Posterior cingulate gyrus (tissue), 11 donors: ENCODE measurements at regions not wholly inside any gene's neighbourhood (a gene's known extent, or its start where the extent isn't known, plus 50 kb on each side); places are given as distances from the start of the nearest gene placed in this dataset.
A peak's percentile ranks its signal among the peaks of the same experiment; 100 is the strongest.

ENCODE experiments used
- DNase-seq, 10 donors: peaks; one replicate each; pipeline versions ENCODE4 v3.0.0 to v3.0.0-alpha.2; 2020 to 2021; ENCODE audit warnings: mixed read lengths in 3 of 10
- intact Hi-C: fragments of 100-400 bp; cut with DNase I; formaldehyde crosslinking; loops from one replicate; pipeline ENCODE4 v1.15.1; 2023

DNA sequence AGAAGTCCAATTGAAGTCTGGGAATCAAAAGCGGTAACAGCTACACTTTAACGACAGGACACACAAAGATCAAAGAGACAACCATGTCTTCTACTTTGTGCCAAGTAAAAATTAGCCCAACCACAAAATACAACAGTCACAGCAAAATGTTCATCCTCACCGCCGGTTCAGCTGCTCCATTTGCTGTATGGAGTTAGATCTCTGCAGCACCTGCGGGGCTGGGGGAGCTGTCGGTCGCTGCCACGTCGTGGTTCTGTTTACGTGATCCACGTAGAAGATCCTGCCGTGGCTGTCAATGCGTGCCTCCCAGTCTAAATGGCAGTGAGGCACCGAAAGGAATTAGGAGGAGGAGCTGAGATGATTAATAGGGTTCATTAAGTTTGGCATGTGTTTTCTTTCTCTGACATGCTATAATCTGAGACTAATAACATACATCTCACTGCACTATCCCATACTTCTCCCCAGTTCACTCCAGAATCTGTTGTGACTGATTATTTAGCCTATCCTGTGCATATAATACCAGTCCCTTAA is 136.5 kb upstream of the STK17B start:
- no peak for DNase-seq
- intact Hi-C loops = loop anchor here (10.0 kb wide), 1 partner anchor 137 kb away; no protein-coding TSS in a partner anchor

DNA sequence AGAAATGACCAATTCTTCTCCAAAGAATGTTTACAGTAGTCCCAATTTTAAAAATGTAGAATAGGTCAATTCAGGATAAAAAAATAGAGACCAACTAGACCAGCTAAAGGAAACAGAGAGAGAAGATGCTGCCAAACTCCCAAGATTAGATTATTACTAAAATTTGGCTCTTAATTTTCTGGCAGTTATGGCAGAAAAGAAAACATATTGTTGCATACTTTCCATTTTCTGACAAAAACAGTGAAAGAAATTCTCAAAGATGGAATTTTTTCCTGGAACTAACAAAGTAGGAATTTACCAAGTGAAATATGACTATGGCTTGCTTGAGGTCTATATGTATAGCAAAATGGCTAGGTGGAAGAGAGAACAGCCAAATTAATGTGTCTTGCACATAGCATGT is 138.3 kb upstream of the STK17B start:
- intact Hi-C loops = loop anchor here (10.0 kb wide), 1 partner anchor 135 kb away; no protein-coding TSS in a partner anchor
- DNase-seq = no peak

DNA sequence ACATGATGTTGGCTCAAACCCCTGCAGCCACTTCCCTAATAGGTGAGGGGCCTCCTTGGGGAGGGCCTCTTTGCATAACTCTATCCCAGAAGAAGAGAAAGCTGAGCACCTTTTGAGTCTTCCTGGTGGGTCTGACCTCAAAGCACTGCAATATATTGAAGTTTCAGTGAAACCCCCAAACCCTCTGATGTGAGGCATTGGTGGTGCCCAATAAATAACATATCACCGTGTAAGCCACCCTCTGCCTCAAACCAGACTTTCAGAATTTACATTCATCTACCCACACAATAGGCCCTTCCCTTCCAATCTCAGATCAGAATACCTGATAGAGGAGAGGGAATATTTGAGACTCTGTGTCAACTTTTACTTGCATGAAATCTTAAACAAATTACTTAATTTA is 142.8 kb upstream of the STK17B start:
- intact Hi-C loops = no loop called here
- no peak for DNase-seq

DNA sequence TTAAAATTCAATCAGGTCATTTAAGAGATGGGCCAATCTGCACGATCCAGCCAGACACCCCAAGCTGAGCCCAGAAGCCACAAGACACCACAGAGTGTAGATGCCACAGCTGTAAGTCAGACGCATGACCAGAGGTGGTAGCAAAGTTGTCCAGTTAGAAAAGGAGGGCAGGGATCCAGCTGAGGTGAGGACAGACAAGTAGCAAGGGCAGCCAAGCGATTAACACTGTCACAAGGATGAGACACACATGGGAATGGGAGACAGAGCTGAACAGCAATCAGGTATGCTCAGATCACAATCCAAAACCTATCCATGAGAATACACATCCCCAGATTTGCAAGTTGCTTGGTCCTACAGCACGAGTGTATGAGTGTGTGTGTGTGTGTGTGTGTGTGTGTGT is 143.4 kb upstream of the STK17B start:
- DNase-seq = no peak
- intact Hi-C loops = no loop called here

DNA sequence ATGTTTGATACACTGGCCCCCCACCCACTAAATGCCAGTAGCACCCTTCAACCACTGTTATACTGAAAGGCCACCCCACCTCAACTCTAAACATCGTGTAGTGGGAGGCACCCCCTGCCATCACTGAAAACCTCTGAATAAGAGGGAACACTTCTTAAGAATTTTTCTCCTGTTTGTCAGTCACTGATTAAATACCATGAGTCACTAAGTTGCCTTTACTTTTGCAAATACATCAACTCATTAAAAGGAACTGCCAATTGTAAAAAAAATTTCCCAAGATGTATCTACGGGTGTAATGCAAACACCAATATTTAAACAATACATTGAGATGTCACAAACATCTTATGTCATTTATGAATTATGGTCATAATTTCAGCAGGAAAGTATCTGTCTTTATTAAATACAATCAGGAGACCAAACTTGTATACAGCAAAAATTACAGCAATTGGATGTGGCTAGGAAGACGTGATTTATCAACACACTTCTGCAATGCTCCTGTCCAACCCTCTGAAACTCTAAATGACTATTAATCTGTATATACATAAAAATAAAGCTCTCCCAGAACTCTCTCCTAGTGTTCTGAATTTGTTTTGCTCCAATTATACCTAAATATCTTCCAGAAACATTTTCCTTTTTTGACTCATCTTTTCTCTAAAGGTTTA is 144.1 kb upstream of the STK17B start:
- DNase-seq = no peak
- intact Hi-C loops = no loop called here

DNA sequence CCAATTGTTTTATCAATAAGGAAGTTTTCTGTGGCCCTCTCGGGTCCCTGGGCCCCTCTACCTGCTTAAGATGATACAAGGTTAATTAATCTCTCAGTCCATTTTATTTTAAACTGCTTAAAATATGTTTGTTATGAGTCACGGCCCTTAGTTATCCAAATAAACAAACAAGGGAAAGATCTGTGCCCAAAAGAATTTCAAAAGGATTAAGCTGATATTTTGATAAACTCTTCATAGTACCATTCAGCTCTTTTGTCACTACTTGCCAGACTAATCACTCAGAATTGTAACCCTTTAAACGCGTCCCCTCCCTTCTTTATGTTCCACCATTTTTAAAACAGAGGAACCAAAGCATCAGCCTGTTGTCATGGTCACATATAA is 144.7 kb upstream of the STK17B start:
- intact Hi-C loops = no loop called here
- no peak for DNase-seq

DNA sequence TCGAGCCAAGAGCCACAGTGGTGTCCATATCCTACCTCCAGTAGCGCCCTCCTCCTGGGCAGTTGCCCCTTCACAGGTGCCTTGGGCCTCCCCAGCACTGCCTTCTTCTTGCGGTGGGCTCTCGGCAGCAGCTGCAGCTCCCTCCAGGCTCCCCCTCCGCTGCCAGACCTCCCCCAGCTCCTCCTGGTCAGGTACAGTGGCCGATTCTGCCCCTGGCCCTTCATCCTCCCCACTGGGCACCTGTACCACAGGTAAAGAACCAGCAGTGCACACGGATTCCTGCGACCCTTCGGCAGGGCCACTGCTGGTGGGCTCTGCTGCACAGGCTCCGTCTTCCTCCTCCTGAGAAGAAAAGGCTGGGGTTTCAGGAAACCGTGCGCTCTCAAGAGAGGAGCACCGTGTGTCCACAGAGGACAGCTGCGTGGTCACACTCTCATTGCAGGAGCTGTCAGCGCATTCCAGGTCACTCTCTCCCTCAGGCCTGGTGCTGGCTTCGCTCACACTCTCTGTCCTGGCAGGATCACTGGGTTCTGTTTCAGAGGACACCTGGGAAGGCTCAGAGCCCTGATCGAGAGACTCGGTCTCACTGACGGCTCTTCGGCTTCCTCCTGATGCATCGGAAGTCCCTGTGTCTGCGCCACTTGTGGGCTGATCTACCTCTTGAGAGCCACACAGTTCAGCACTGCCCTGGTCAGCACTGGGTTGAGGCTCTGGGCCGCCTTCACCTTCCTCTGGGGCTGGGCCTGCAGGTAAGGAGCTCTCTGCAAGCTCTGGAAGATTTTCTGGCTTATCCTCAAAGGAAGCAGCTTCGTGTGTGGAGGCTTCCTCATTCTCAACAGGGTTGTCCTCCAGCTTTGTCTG is 147.4 kb upstream of the STK17B start:
- intact Hi-C loops = no loop called here
- peak in 2 of 10 donors; percentile 65 to 67 for DNase-seq

DNA sequence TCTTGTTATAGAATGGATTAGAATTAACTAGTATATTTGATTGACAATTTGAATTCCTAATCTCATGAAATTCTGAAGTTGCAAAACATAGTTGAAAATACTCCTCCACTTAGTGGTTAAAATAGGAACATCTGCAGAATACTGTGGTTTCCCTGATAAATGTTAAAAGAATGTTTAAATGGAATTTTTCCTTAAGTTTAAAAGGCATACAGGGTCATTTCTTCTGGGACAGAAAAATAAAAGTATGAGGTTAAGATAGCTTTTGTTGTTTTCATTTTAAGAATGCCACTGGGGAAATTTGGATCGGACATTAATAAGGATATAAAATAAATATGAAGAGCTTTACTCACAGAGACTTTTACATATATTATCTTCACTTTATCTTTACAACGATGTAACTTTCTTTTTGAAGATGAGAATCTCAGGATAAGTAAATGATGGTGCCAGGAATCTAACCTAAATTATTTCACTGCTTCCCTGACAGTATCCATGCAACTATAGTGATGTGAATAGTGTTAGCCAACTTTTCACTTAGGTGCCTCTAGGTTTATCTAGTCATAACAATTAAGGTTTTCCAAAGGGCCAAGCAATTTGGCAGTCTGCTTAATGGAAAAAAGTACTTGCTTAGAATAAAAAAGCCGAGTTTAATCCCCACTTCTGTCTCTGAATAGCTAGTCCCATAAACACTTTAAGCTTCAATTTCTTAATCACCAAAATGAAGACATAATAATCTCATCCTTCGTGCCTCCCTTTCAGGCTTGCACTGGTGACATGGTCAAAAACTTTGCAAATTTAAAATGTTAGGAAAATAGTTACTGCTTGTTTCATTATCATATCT is 151.8 kb upstream of the STK17B start:
- intact Hi-C loops = no loop called here
- DNase-seq = no peak

DNA sequence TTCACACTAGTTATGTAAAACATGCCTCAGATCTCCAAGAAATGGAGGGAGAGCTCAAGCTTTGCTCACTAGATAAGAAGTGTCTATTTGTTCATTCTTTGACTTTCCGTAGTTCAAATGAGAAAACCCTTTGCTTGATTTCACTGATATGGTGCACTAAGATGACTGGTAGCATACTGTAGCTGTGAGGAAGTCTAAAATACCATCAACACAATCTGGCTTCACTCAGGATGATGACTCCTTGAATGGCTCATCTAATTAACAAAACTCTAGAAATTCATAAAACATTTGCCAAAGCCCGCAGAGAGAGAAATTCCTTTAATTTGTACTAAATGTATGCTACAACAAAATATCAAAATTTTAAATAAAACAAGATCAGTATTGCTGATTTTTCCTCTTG is 152.8 kb upstream of the STK17B start:
- intact Hi-C loops = no loop called here
- no peak for DNase-seq

DNA sequence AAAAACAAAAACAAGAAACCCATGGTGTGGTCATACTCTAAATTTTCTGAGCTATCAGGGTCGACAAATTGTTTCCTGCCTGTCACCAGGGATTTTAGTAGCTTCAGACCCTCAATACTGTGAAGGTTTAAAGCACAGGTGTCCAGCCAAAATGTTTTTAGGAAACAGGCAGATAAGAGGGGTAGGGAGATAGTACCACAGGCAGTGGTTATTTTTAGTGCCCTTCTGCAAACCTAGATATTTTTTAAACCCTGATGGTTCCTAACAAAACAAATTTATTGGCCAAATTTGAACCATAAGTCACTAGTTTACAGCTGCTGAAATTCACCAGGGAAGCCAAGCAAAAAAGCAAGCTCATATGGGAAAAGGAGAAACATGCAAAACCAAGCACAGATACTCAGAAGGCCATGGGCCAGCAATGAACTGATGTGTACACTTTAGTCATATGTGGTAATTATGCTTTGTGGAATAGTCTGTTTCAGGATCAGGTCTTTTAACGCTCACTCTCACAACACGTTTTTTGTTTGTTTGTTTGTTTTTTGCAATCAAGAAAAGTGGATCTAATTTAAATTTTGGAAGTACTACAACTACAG is 156.8 kb upstream of the STK17B start:
- intact Hi-C loops = no loop called here
- DNase-seq = no peak

DNA sequence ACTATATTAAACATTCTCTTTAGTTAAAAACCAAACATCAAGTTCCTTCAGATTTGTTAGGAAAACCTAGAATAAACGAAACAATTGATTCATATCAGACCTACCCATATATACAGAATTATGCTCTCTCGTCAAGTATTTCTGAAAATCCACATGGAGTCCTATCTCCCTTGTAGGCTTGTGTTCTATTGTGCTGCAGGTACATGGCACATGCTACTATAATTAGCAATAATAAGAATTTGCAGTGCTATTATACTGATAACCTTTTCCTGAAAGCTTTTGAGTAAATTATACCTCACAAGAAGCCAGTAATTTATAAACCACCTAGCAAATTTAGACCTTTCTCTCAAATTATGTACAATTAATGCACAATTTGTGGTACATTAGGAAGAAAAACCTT is 158.6 kb upstream of the STK17B start:
- intact Hi-C loops = no loop called here
- DNase-seq = no peak

DNA sequence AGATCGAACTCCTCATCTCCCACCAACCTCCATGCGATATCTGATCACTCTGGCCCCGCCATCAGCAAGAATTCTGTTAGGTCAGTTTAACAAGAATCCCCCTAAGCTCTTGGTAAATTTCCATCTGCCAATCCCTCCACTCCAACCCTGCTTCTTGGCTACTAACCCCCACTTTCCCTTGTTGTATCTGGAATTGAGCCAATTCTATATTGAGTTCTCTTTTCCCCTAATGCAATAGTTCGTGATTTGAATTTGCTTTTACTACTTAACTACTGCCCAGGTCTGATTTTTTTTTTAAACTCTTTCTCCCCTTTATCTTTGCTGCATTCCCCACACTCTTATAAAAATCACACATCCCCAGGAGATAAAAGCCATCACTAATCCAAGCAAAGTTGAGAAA is 159.3 kb upstream of the STK17B start:
- no peak for DNase-seq
- intact Hi-C loops = no loop called here

DNA sequence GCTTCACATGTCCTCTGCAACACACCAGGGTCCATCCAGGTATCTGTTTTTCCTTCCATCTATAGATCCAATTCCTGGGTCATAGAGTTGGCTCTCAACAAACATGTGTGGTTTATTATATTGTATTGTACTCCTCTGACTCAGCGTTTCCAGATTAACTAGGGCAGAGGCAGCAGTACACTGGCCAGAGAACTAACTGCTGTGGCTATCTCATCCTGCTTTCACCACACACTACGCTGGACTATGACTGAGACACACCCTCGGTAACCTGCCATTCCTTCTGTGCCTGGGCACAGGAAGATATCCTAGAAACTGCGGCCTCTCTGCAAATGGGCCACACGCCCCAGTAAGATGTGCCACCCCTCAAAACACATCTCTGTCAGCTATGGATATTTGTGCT is 159.8 kb upstream of the STK17B start:
- intact Hi-C loops = no loop called here
- no peak for DNase-seq

DNA sequence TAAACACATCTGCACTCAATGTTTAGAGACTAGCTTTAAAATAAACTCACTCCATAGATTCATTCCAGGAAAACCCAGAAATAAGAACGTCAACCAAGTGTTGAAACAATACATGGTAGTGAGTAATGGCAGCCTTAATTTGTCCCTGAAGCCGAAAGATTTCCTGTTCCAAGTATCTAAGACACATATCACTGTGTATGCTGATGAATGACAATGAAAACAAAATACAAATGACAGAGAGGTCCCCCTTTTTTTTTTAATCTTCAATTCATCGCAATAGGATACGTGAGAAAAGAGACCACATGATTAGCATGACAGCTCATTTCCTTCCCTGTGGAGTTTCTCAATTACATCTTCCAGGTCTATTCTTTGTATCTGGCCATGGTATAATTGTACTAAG is 160.5 kb upstream of the STK17B start:
- DNase-seq = no peak
- intact Hi-C loops = no loop called here

DNA sequence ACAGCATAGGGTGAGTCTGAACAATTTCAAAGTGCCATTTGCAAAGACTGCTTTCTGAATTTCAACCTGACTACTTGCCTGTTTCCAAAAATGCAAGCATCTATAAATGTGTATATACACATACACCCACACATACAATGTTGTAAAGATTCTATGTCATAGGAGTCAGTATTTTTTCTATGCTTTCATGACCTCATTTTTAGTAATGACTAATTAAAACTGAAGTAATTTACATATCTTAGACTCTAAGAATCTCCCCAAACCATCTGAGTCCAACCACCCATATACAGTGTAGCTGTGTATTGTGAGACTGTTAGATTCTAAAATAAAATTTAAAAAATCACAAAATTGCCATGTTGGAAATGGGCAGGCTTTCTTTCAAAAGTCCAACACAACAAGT is 162.0 kb upstream of the STK17B start:
- no peak for DNase-seq
- intact Hi-C loops = no loop called here

DNA sequence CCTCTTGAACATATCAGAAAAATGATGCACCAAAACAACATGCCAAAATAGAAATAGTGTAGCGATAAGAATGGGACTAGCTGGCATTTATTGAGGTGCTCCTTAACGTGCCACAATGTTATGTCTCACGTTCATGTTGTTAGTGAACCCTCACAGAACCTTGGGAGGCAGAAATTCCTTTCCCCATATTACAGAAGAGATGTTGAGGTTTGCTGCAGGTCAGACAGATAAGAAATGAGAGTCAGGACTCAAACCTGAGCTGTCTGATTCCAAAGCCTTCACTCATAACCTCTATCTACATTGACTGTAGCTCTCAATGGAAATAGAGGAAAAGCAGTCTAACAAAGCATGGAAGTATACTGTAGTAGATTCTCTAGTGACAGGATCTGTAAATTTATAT is 163.3 kb upstream of the STK17B start:
- no peak for DNase-seq
- intact Hi-C loops = no loop called here

DNA sequence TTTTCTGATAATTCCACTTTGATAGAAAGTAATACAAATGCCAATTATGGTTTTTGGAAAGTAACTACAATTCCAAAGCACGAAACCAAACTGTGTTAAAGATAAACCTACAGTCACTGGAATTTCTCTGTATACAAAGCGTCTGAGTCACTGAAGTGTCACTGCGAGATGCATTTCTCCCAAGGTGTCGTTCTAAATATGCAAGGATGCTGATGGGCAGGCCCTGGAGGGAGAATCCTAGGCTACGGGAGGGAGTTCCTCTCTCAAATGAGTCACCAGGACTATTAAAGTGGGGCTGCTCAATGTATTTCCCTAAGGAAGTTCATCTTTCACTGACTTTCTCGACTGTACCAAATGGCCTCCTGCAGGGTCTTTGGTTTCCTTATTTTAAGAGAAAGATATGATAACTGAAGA is 163.8 kb upstream of the STK17B start:
- intact Hi-C loops = no loop called here

DNA sequence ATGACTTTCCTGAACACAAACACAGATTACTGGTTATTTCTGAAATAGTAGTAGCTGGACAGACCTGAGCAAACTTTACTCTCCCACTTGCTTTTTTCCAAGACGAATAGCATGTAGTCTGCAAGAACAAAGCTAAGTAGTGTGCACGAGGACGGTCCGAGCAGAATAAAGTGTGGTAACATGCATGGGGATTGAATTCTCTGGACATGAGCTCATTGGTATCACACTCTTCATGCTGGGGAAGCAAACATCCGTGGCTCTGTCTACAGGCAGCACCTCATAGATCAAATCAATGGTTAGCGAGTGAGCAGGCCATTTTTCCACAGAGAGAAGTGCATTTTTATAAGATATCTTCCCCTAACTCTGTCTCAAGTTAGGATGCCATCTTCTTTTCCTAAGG is 164.8 kb upstream of the STK17B start:
- DNase-seq = no peak
- intact Hi-C loops = no loop called here

More for the DNA sequence above, 163.8 kb upstream of the STK17B start:
- DNase-seq = no peak

DNA sequence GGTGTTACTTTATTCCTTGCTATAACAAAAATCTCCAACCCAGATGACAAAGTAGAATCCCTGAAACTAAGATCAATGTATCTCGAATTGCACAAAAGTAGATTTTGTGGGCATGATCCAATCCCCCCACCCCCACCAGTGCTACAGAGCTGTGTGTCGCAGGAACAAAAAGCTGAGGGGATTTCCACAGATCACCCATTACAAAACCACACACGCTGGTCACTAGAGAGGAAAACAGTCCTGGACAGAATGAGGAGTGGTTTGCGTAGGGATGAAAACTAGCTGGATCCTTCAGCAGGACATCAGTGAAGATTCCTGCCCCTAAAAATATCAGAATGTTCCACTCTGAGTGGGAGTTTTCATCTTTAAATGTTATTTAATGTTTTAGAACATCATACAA is 165.3 kb upstream of the STK17B start:
- DNase-seq = no peak
- intact Hi-C loops = no loop called here

DNA sequence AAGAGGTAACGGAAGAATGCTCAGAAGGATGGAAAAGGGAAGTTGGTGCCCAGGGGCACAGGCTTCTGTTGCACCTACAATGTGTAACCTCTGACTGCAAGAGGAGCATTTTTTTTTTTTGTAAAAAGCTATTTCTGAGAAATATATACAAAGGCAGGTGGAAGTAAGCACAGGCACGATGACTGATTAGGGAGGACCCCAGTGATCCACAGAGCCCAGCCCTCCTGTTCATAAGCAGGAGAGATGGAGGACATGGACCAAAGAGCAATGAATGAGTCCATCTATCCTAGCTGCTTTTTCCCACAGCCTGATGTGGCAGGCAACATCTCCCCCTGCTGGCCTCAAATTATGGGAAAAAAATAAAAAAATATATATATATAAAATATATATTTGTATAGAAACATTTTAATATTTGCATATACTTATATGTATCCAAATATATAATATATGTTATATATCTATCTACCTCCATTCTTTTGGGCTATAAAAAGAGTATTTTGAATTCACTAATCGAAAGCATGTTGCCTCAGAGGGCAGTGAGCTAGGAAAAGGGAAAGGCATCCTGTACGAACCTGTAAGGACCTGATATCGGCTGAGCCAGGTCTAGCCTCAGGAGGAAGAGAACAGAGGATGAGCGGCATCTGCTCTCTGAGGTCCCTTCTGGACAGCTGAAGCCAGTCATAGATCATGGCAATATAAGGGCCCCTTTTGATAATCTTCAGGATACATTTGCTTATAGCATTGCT is 166.0 kb upstream of the STK17B start:
- intact Hi-C loops = no loop called here
- no peak for DNase-seq
